HEK293 (cell line): ENCODE measurements at regions not wholly inside any gene's neighbourhood (a gene's known extent, or its start where the extent isn't known, plus 50 kb on each side); places are given as distances from the start of the nearest gene placed in this dataset.

ENCODE experiments used
- CTCF ChIA-PET: fragments of 350-600 bp; formaldehyde crosslinking; extraction: SDS; loops from one replicate; lab custom pipeline; 2021; ENCODE audit warnings: antibody characterized with exemption; lab: Yijun Ruan, JAX
- POLR2A ChIA-PET: fragments of 300-600 bp; formaldehyde crosslinking; extraction: SDS; loops from one replicate; lab custom pipeline; 2020; ENCODE audit warnings: antibody characterized with exemption, inconsistent platforms; lab: Yijun Ruan, JAX
- H3K27ac ChIP-seq: fragments of 200-500 bp; sonication (Bioruptor generic); 2 replicates; pipeline ENCODE4 v1.5.1; 2014; ENCODE audit warnings: low read depth, low read length, control low read depth, inconsistent platforms; ENCODE audit errors: extremely low read depth
- H3K36me3 ChIP-seq, 2 experiments: fragments of 200-500 bp in 1 of 2; sonication (Bioruptor generic) in 1 of 2; 1 replicate in 1 of 2; 2 replicates in 1 of 2; pipeline ENCODE4 v1.5.1; 2014 to 2017; ENCODE audit warnings: inconsistent platforms in 2 of 2, low read length in 2 of 2; ENCODE audit not compliant: control insufficient read depth in 2 of 2, insufficient read depth in 1 of 2
- H3K4me1 ChIP-seq: fragments of 200-500 bp; sonication (Bioruptor generic); 2 replicates; pipeline ENCODE4 v1.5.1; 2014; ENCODE audit warnings: mild to moderate bottlenecking, low read length, inconsistent platforms; ENCODE audit not compliant: control insufficient read depth, insufficient read depth
- H3K4me3 ChIP-seq: 2 replicates; pipeline ENCODE4 v1.5.1; 2011; ENCODE audit warnings: low read depth, mild to moderate bottlenecking, control low read depth, low read length, moderate library complexity
- H3K9me3 ChIP-seq: fragments of 200-500 bp; sonication (Bioruptor generic); 2 replicates; pipeline ENCODE4 v1.5.1; 2014; ENCODE audit warnings: low read depth, low read length, inconsistent platforms; ENCODE audit not compliant: control insufficient read depth, insufficient read depth
- CTCF ChIP-seq: fragments of 450-650 bp; formaldehyde crosslinking; IDR thresholded peaks from 2 replicates; pipeline ENCODE4 v1.5.1; 2016; ENCODE audit warnings: missing biosample characterization, missing genetic modification characterization
- GLI4 ChIP-seq: fragments of 450-650 bp; formaldehyde crosslinking; IDR thresholded peaks from 2 replicates; pipeline ENCODE4 v1.5.1; 2016; ENCODE audit warnings: missing biosample characterization, missing genetic modification characterization
- OSR2 ChIP-seq: fragments of 450-650 bp; formaldehyde crosslinking; IDR thresholded peaks from 2 replicates; pipeline ENCODE4 v1.5.1; 2016; ENCODE audit warnings: missing biosample characterization, missing genetic modification characterization
- PRDM10 ChIP-seq: fragments of 450-650 bp; formaldehyde crosslinking; IDR thresholded peaks from 2 replicates; pipeline ENCODE4 v1.5.1; 2016; ENCODE audit warnings: missing biosample characterization, missing genetic modification characterization
- REPIN1 ChIP-seq: fragments of 450-650 bp; formaldehyde crosslinking; IDR thresholded peaks from 2 replicates; pipeline ENCODE4 v1.5.1; 2017; ENCODE audit warnings: missing biosample characterization, missing genetic modification characterization, low read depth
- ZBTB10 ChIP-seq: fragments of 450-650 bp; formaldehyde crosslinking; IDR thresholded peaks from 2 replicates; pipeline ENCODE4 v1.5.1; 2016; ENCODE audit warnings: missing biosample characterization, missing genetic modification characterization
- ZBTB44 ChIP-seq: fragments of 450-650 bp; IDR thresholded peaks from 2 replicates; pipeline ENCODE4 v1.5.1; 2018; ENCODE audit warnings: missing biosample characterization, mild to moderate bottlenecking, missing genetic modification characterization
- ZEB2 ChIP-seq: fragments of 450-650 bp; formaldehyde crosslinking; IDR thresholded peaks from 2 replicates; pipeline ENCODE4 v1.5.1; 2016; ENCODE audit warnings: missing biosample characterization, missing genetic modification characterization
- ZFP41 ChIP-seq: fragments of 450-650 bp; formaldehyde crosslinking; IDR thresholded peaks from 2 replicates; pipeline ENCODE4 v1.5.1; 2016; ENCODE audit warnings: missing biosample characterization, missing genetic modification characterization, borderline replicate concordance
- ZIC2 ChIP-seq: fragments of 450-650 bp; formaldehyde crosslinking; IDR thresholded peaks from 2 replicates; pipeline ENCODE4 v1.5.1; 2016; ENCODE audit warnings: missing biosample characterization, missing genetic modification characterization
- ZNF112 ChIP-seq: fragments of 450-650 bp; formaldehyde crosslinking; IDR thresholded peaks from 2 replicates; pipeline ENCODE4 v1.5.0; 2017; ENCODE audit warnings: missing biosample characterization, missing genetic modification characterization
- ZNF132 ChIP-seq: fragments of 450-650 bp; formaldehyde crosslinking; IDR thresholded peaks from 2 replicates; pipeline ENCODE4 v1.5.1; 2017; ENCODE audit warnings: missing biosample characterization, missing genetic modification characterization, borderline replicate concordance
- ZNF148 ChIP-seq: fragments of 450-650 bp; formaldehyde crosslinking; IDR thresholded peaks from 2 replicates; pipeline ENCODE4 v1.5.0; 2017; ENCODE audit warnings: missing biosample characterization, missing genetic modification characterization, borderline replicate concordance
- ZNF202 ChIP-seq: fragments of 450-650 bp; formaldehyde crosslinking; IDR thresholded peaks from 2 replicates; pipeline ENCODE4 v1.5.1; 2016; ENCODE audit warnings: missing biosample characterization, missing genetic modification characterization, borderline replicate concordance
- ZNF221 ChIP-seq: fragments of 450-650 bp; formaldehyde crosslinking; IDR thresholded peaks from 2 replicates; pipeline ENCODE4 v1.5.1; 2017; ENCODE audit warnings: missing biosample characterization, missing genetic modification characterization, borderline replicate concordance
- ZNF223 ChIP-seq: fragments of 450-650 bp; formaldehyde crosslinking; IDR thresholded peaks from 2 replicates; pipeline ENCODE4 v1.5.1; 2016; ENCODE audit warnings: missing biosample characterization, missing genetic modification characterization
- ZNF239 ChIP-seq: fragments of 450-650 bp; formaldehyde crosslinking; IDR thresholded peaks from 2 replicates; pipeline ENCODE4 v1.5.1; 2016; ENCODE audit warnings: missing biosample characterization, missing genetic modification characterization
- ZNF24 ChIP-seq: fragments of 450-650 bp; formaldehyde crosslinking; IDR thresholded peaks from 2 replicates; pipeline ENCODE4 v1.5.1; 2016; ENCODE audit warnings: missing biosample characterization, missing genetic modification characterization
- ZNF248 ChIP-seq: fragments of 450-650 bp; formaldehyde crosslinking; IDR thresholded peaks from 2 replicates; pipeline ENCODE4 v1.5.1; 2017; ENCODE audit warnings: missing biosample characterization, missing genetic modification characterization
- ZNF350 ChIP-seq: fragments of 450-650 bp; formaldehyde crosslinking; IDR thresholded peaks from 2 replicates; pipeline ENCODE4 v1.5.0; 2017; ENCODE audit warnings: missing biosample characterization, mild to moderate bottlenecking, missing genetic modification characterization
- ZNF501 ChIP-seq: fragments of 450-650 bp; formaldehyde crosslinking; IDR thresholded peaks from 2 replicates; pipeline ENCODE4 v1.5.1; 2016; ENCODE audit warnings: missing biosample characterization, missing genetic modification characterization
- ZNF548 ChIP-seq: fragments of 450-650 bp; formaldehyde crosslinking; IDR thresholded peaks from 2 replicates; pipeline ENCODE4 v1.5.1; 2016; ENCODE audit warnings: missing biosample characterization, missing genetic modification characterization
- ZNF549 ChIP-seq: fragments of 450-650 bp; IDR thresholded peaks from 2 replicates; pipeline ENCODE4 v1.5.1; 2018; ENCODE audit warnings: missing biosample characterization, missing genetic modification characterization, mild to moderate bottlenecking, inconsistent platforms, moderate library complexity
- ZNF76 ChIP-seq: fragments of 450-650 bp; formaldehyde crosslinking; IDR thresholded peaks from 2 replicates; pipeline ENCODE4; 2016; ENCODE audit warnings: low read depth, missing biosample characterization, missing genetic modification characterization, borderline replicate concordance

GRCh38 chr14:21807975-21808374 lies 134.4 kb upstream of the OR4E1 start (continued):
- TF ChIP-seq CTCF (tag by site-specific recombination) (no peak), ZFP41 (tag by site-specific recombination) (no peak), ZBTB44 (tag by site-specific recombination) (no peak), ZNF248 (tag by site-specific recombination) (no peak), ZNF148 (no peak), ZEB2 (tag by site-specific recombination) (no peak), ZNF548 (no peak)

GRCh38 chr14:21804981-21805380 lies 131.4 kb upstream of the OR4E1 start:
- Histone ChIP-seq H3K9me3 (no peaks in the 10 kb centered on the region), H3K27ac (no peak overlapping the region), H3K4me3 (no peak overlapping the region), H3K36me3 (no peaks in the 10 kb centered on the region; a peak in 1 of 3 replicates), H3K4me1 (no peaks in the 10 kb centered on the region)
- TF ChIP-seq ZBTB10 (tag by site-specific recombination), result no peak
- TF ChIP-seq ZNF549 (tag by site-specific recombination), result no peak
- TF ChIP-seq ZNF501 (tag by site-specific recombination), result no peak
- TF ChIP-seq OSR2 (tag by site-specific recombination), result no peak
- TF ChIP-seq ZNF202 (tag by site-specific recombination), result no peak
- no peak for TF ChIP-seq GLI4 (tag by site-specific recombination)
- TF ChIP-seq ZNF132 (tag by site-specific recombination), result no peak
- TF ChIP-seq ZNF112 (tag by site-specific recombination), result no peak
- no peak for TF ChIP-seq ZNF24 (tag by site-specific recombination)
- TF ChIP-seq ZIC2 (tag by site-specific recombination), result no peak
- TF ChIP-seq ZNF223, result no peak
- TF ChIP-seq ZNF221 (tag by site-specific recombination), result no peak
- TF ChIP-seq ZNF76 (tag by site-specific recombination), result no peak
- no peak for TF ChIP-seq ZNF239
- no peak for TF ChIP-seq REPIN1
- TF ChIP-seq PRDM10 (tag by site-specific recombination), result no peak
- no peak for TF ChIP-seq ZNF350
- ChIA-PET POLR2A (no interaction called here), CTCF (interaction anchor here (2.1 kb wide), 1 partner anchor 20 kb away, joined by 7 read pairs; no protein-coding TSS in a partner anchor)
